Stomach (tissue), 8 donors: ENCODE measurements at regions not wholly inside any gene's neighbourhood (a gene's known extent, or its start where the extent isn't known, plus 50 kb on each side); places are given as distances from the start of the nearest gene placed in this dataset.
A peak's percentile ranks its signal among the peaks of the same experiment; 100 is the strongest.

ENCODE experiments used
- DNase-seq, 2 donors: peaks; one replicate each; pipeline versions ENCODE4 v3.0.0 to v3.0.0-alpha.2; 2013 to 2019
- H3K27ac ChIP-seq, 5 donors: fragments of 200-600 bp in 4 of 5; sonication (generic) in 4 of 5; one replicate each; pipeline ENCODE4 v1.5.1; 2013 to 2019; ENCODE audit warnings: mild to moderate bottlenecking in 1 of 5, moderate library complexity in 1 of 5
- H3K27me3 ChIP-seq, 3 donors: fragments of 200-600 bp; sonication (generic); one replicate each; pipeline ENCODE4 v1.5.1; 2017 to 2019; ENCODE audit warnings: mixed run types in 1 of 3
- H3K36me3 ChIP-seq, 4 donors: fragments of 200-600 bp; sonication (generic); 1 replicate in 3 of 4; 2 replicates in 1 of 4; pipeline ENCODE4 v1.5.1; 2016 to 2019
- H3K4me1 ChIP-seq, 4 donors: fragments of 200-600 bp; sonication (generic); one replicate each; pipeline ENCODE4 v1.5.1; 2016 to 2019
- H3K4me3 ChIP-seq, 4 donors: fragments of 200-600 bp; sonication (generic) in 3 of 4; one replicate each; pipeline ENCODE4 v1.5.1; 2016 to 2019; ENCODE audit warnings: mild to moderate bottlenecking in 1 of 4
- H3K9me3 ChIP-seq, 4 donors: fragments of 200-600 bp; sonication (generic); one replicate each; pipeline ENCODE4 v1.5.1; 2016 to 2019
- CTCF ChIP-seq, 7 experiments: fragments of 450-650 bp in 4 of 7; fragments of 200-600 bp in 3 of 7; sonication (generic) in 3 of 7; IDR thresholded peaks; one replicate each; pipeline ENCODE4 v1.5.1; 2016 to 2019; ENCODE audit warnings: antibody characterized with exemption in 7 of 7, control low read depth in 2 of 7, mild to moderate bottlenecking in 1 of 7
- EP300 ChIP-seq: sonication (generic); formaldehyde crosslinking; IDR thresholded peaks from one replicate; pipeline ENCODE4 v1.6.1; 2017; ENCODE audit warnings: antibody characterized with exemption
- POLR2A ChIP-seq, 4 donors: fragments of 450-650 bp; IDR thresholded peaks; one replicate each; pipeline ENCODE4 v1.6.1; 2016; ENCODE audit warnings: antibody characterized with exemption in 4 of 4, control low read depth in 2 of 4, mild to moderate bottlenecking in 1 of 4, moderate library complexity in 1 of 4
- POLR2AphosphoS5 ChIP-seq, 3 donors: sonication (generic); formaldehyde crosslinking; IDR thresholded peaks; one replicate each; pipeline ENCODE4 v1.6.1; 2016; ENCODE audit warnings: antibody characterized with exemption in 3 of 3
- WGBS, 5 donors: extraction: QIAGEN DNeasy Blood & Tissue Kit in 3 of 5; methylation state at CpG; one replicate each; pipeline versions ENCODE4 v1.1.5 to v1.1.7; 2013 to 2018; 5-methylcytosine and 5-hydroxymethylcytosine counted together
- intact Hi-C: fragments of 100-400 bp; cut with DNase I; formaldehyde crosslinking; loops from one replicate; pipeline ENCODE4 v1.15.1; 2023; ENCODE audit warnings: low total_unique reads
- donor health status: healthy with polysubstance abuse.
- donor health status: Bipolar disorder and iron deficiency.
- donor health status: healthy.

- TF ChIP-seq CTCF (IDR thresholded peaks at IDR 0.05) (no peak), POLR2AphosphoS5 (IDR thresholded peaks at IDR 0.05) (no peak), EP300 (no peak), POLR2A (IDR thresholded peaks at IDR 0.05) (no peak)
- Histone ChIP-seq H3K36me3 (no peaks in the 10 kb centered on the region), H3K27ac (no peak overlapping the region), H3K27me3 (peaks cover 0 to 2% (median 0%) of the 10 kb centered on the region in 3 donors), H3K4me3 (no peak overlapping the region), H3K9me3 (no peaks in the 10 kb centered on the region), H3K4me1 (no peaks in the 10 kb centered on the region)
- intact Hi-C loops: no loop called here
- no peak for DNase-seq
- 65 to 79% (median 72%) methylated on average over 2 of the region's 2 CpGs for WGBS, 5 donors
Observed at GRCh38 chrX:46433892-46434291, 111.3 kb downstream of the ZNF674 start.

- 13 to 19% (median 17%) methylated on average over 9 of the region's 9 CpGs for WGBS, 5 donors
- no peak overlapping the region for H3K27ac ChIP-seq
- no peaks in the 10 kb centered on the region for H3K36me3 ChIP-seq
- no peaks in the 10 kb centered on the region for H3K9me3 ChIP-seq
- H3K4me3 ChIP-seq: no peak overlapping the region
- no peaks in the 10 kb centered on the region for H3K27me3 ChIP-seq
- intact Hi-C loops: loop anchor here (10.0 kb wide), 1 partner anchor 1084 kb away; no protein-coding TSS in a partner anchor
- no peaks in the 10 kb centered on the region for H3K4me1 ChIP-seq
- DNase-seq: peak; percentile 76 to 89
- TF ChIP-seq CTCF (IDR thresholded peaks at IDR 0.05) (peak in 5 of 7 experiments; percentile 46 to 78 (median 63)), POLR2AphosphoS5 (IDR thresholded peaks at IDR 0.05) (no peak)
Observed at GRCh38 chrX:46408553-46409407, 136.4 kb downstream of the ZNF674 start.

GRCh38 chrX:46407753-46408130 lies 137.5 kb downstream of the ZNF674 start:
- 43 to 68% (median 58%) methylated on average over 2 of the region's 2 CpGs for WGBS, 5 donors
- intact Hi-C loops: loop anchor here (10.0 kb wide), 1 partner anchor 1083 kb away; no protein-coding TSS in a partner anchor

More at GRCh38 chrX:46407753-46408130, 137.5 kb downstream of the ZNF674 start:
- Histone ChIP-seq H3K9me3 (no peaks in the 10 kb centered on the region), H3K27me3 (no peaks in the 10 kb centered on the region), H3K4me3 (no peak overlapping the region), H3K27ac (no peak overlapping the region), H3K4me1 (no peaks in the 10 kb centered on the region), H3K36me3 (no peaks in the 10 kb centered on the region)
- no peak for DNase-seq
- TF ChIP-seq POLR2A (IDR thresholded peaks at IDR 0.05) (no peak), POLR2AphosphoS5 (IDR thresholded peaks at IDR 0.05) (no peak), EP300 (no peak), CTCF (IDR thresholded peaks at IDR 0.05) (no peak)
